ENCODE measurements at regions not wholly inside any gene's neighbourhood (a gene's known extent, or its start where the extent isn't known, plus 50 kb on each side); places are given as distances from the start of the nearest gene placed in this dataset.

GRCh38 chr7:85412912-85413311, 226.1 kb upstream of the SEMA3D start:
- no peaks in the 10 kb centered on the region for H3K4me1 ChIP-seq
- no peaks in the 10 kb centered on the region for H3K9me3 ChIP-seq
- no peak overlapping the region for H3K27ac ChIP-seq
- H3K27me3 ChIP-seq = no peaks in the 10 kb centered on the region
- intact Hi-C loops (cut with DNase I) = no loop called here
- TF ChIP-seq, protein P1, sequence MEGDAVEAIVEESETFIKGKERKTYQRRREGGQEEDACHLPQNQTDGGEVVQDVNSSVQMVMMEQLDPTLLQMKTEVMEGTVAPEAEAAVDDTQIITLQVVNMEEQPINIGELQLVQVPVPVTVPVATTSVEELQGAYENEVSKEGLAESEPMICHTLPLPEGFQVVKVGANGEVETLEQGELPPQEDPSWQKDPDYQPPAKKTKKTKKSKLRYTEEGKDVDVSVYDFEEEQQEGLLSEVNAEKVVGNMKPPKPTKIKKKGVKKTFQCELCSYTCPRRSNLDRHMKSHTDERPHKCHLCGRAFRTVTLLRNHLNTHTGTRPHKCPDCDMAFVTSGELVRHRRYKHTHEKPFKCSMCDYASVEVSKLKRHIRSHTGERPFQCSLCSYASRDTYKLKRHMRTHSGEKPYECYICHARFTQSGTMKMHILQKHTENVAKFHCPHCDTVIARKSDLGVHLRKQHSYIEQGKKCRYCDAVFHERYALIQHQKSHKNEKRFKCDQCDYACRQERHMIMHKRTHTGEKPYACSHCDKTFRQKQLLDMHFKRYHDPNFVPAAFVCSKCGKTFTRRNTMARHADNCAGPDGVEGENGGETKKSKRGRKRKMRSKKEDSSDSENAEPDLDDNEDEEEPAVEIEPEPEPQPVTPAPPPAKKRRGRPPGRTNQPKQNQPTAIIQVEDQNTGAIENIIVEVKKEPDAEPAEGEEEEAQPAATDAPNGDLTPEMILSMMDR (IDR thresholded peaks at IDR 0.05) = no peak
- H3K4me3 ChIP-seq = no peak overlapping the region
- no peak for DNase-seq (ENCODE audit: low spot score in 2 of 2)
- H3K36me3 ChIP-seq = no peaks in the 10 kb centered on the region

DNA sequence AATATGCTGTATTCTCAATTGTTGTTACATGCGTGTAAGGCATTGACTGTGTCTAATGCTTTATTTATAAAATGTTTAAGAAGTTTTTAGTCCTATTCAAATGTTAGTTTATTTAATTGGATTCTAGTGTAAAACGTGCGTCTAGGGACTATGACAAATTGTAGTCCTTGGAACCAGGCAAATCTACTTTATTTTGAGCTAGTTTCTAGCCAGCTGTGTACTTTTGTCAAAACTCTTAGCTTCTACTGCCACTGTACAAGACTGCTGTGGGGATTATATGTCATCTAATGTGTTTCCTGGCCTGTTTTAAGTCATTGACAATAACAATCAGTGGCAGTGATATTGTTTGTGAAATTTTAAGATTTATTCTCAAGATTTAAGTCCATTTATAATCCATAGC, 220.5 kb upstream of the SEMA3D start:
- no peaks in the 10 kb centered on the region for H3K4me1 ChIP-seq
- intact Hi-C loops (cut with DNase I) = no loop called here
- no peak overlapping the region for H3K27ac ChIP-seq
- TF ChIP-seq, protein P1 (IDR thresholded peaks at IDR 0.05) = no peak
- no peak for DNase-seq (ENCODE audit: low spot score in 2 of 2)
- H3K9me3 ChIP-seq = no peaks in the 10 kb centered on the region
- H3K4me3 ChIP-seq = no peak overlapping the region
- no peaks in the 10 kb centered on the region for H3K36me3 ChIP-seq
- H3K27me3 ChIP-seq = no peaks in the 10 kb centered on the region

- Histone ChIP-seq H3K9me3 (no peaks in the 10 kb centered on the region), H3K27ac (no peak overlapping the region), H3K4me3 (no peak overlapping the region), H3K27me3 (no peaks in the 10 kb centered on the region), H3K36me3 (no peaks in the 10 kb centered on the region), H3K4me1 (no peaks in the 10 kb centered on the region)
- TF ChIP-seq, protein P1 (IDR thresholded peaks at IDR 0.05) = no peak
- no peak for DNase-seq (ENCODE audit: low spot score in 2 of 2)
- intact Hi-C loops (cut with DNase I) = no loop called here
Observed at GRCh38 chr7:85405016-85405902, 218.4 kb upstream of the SEMA3D start.

- TF ChIP-seq, protein P1 (IDR thresholded peaks at IDR 0.05) = no peak
- no peak for DNase-seq (ENCODE audit: low spot score in 2 of 2)
- Histone ChIP-seq H3K9me3 (no peaks in the 10 kb centered on the region), H3K27ac (no peak overlapping the region), H3K4me1 (no peaks in the 10 kb centered on the region), H3K4me3 (no peak overlapping the region), H3K36me3 (no peaks in the 10 kb centered on the region), H3K27me3 (no peaks in the 10 kb centered on the region)
- intact Hi-C loops (cut with DNase I) = no loop called here
Observed at GRCh38 chr7:85396676-85397075, 209.8 kb upstream of the SEMA3D start.

DNA sequence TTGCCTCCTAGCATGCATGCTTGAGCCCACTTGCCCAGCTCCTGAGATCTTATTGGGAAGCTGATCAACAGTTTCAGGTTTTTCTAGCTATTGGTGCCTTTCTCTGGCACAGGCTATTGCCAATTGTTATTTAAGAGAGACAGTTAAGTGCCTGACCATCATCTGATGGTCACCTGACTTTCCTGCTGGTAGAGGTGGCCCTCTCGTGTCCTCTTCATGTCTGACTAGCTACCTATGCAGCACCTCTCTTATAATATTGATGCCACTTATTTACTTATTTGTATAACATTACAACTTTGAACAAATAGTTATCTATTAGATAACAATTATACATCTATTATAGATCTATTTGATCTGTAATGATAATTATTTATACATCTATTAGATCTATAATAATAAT, 205.9 kb upstream of the SEMA3D start:
- intact Hi-C loops (cut with DNase I) = no loop called here
- Histone ChIP-seq H3K4me3 (no peak overlapping the region), H3K27ac (no peak overlapping the region), H3K9me3 (no peaks in the 10 kb centered on the region), H3K27me3 (no peaks in the 10 kb centered on the region), H3K4me1 (no peaks in the 10 kb centered on the region), H3K36me3 (no peaks in the 10 kb centered on the region)
- TF ChIP-seq, protein P1 (IDR thresholded peaks at IDR 0.05) = no peak
- no peak for DNase-seq (ENCODE audit: low spot score in 2 of 2)

All from ascending aorta (tissue), 2 donors.